Nephron progenitor cell (in vitro differentiated cells): ENCODE measurements at regions not wholly inside any gene's neighbourhood (a gene's known extent, or its start where the extent isn't known, plus 50 kb on each side); places are given as distances from the start of the nearest gene placed in this dataset.

Experiments used
- DNase-seq: peaks from one replicate; pipeline ENCODE4 v3.0.0; 2021
- H3K27ac Mint-ChIP-seq: 2 replicates; pipeline ENCODE4 v1.8.0; 2021; ENCODE audit warnings: mild to moderate bottlenecking, moderate library complexity, mixed read lengths
- H3K27me3 Mint-ChIP-seq: 2 replicates; pipeline ENCODE4 v1.8.0; 2021; ENCODE audit warnings: mild to moderate bottlenecking, low read depth, mixed read lengths; ENCODE audit not compliant: poor library complexity
- H3K36me3 Mint-ChIP-seq: 2 replicates; pipeline ENCODE4 v1.8.0; 2021; ENCODE audit warnings: low read depth, mixed read lengths
- H3K4me1 Mint-ChIP-seq: 2 replicates; pipeline ENCODE4 v1.8.0; 2021; ENCODE audit warnings: mixed read lengths
- H3K4me3 Mint-ChIP-seq: 2 replicates; pipeline ENCODE4 v1.8.0; 2021; ENCODE audit warnings: mild to moderate bottlenecking, moderate library complexity, mixed read lengths
- H3K9me3 Mint-ChIP-seq: 2 replicates; pipeline ENCODE4 v1.8.0; 2021; ENCODE audit warnings: mild to moderate bottlenecking, moderate library complexity, mixed read lengths
- CTCF ChIP-seq: fragments of 200-600 bp; sonication (generic); IDR thresholded peaks from 2 replicates; pipeline ENCODE4 v1.5.0; 2021; ENCODE audit warnings: antibody characterized with exemption

GRCh38 chr9:136597965-136598364 is 52.1 kb upstream of the NOTCH1 start:
- no peaks in the 10 kb centered on the region for H3K36me3 Mint-ChIP-seq
- no peak for DNase-seq
- peaks cover 61% of the 10 kb centered on the region for H3K4me1 Mint-ChIP-seq
- no peak overlapping the region for H3K27ac Mint-ChIP-seq
- no peak overlapping the region for H3K4me3 Mint-ChIP-seq
- H3K27me3 Mint-ChIP-seq, result peaks cover 6% of the 10 kb centered on the region
- TF ChIP-seq CTCF, result no peak
- no peaks in the 10 kb centered on the region for H3K9me3 Mint-ChIP-seq

DNA sequence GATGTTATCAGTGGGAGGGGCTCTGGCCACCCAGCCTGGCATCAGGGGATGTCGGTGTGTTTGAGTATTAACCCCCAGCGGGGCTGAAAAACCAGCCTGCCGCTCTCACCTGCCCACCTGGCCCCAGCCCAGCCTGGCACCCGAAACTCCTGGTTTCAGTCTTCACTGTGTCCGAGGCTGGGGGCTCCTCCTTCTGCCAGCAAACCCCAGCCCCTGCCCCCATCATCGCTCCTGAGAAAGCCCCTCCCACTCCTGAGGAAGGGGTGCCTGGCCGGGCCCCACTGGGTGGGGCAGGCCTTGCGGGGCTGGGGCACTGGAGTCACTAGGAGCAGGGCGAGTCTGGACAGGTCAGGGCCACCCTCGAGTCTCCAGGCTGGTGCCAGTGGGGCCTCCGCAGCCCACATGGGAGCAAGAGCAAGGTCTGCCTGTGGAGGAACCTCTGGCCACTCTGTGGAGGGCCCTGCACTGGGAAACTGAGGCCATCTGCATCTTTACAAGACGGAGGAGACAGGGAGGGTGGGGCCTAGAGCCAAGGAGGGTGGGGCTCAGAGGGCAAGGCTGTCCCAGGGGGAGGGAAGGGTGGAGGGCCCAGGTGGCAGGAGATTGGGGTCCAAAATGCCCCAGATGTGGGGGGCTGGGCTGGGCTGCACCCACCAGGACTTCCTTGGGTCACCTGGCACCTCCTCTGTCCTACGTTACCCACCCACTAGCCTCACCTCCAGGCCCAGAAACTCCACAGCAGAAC is 51.5 kb upstream of the NOTCH1 start:
- peaks cover 6% of the 10 kb centered on the region for H3K27me3 Mint-ChIP-seq
- no peak for TF ChIP-seq CTCF
- no peak overlapping the region for H3K4me3 Mint-ChIP-seq
- H3K27ac Mint-ChIP-seq, result no peak overlapping the region
- no peaks in the 10 kb centered on the region for H3K36me3 Mint-ChIP-seq
- no peaks in the 10 kb centered on the region for H3K9me3 Mint-ChIP-seq
- no peak for DNase-seq
- H3K4me1 Mint-ChIP-seq, result peaks cover 61% of the 10 kb centered on the region

GRCh38 chr9:136596630-136597031 is 50.8 kb upstream of the NOTCH1 start:
- no peak overlapping the region for H3K27ac Mint-ChIP-seq
- no peak for DNase-seq
- H3K9me3 Mint-ChIP-seq, result no peaks in the 10 kb centered on the region
- no peak overlapping the region for H3K4me3 Mint-ChIP-seq
- TF ChIP-seq CTCF, result no peak
- peaks cover 60% of the 10 kb centered on the region for H3K4me1 Mint-ChIP-seq
- H3K36me3 Mint-ChIP-seq, result no peaks in the 10 kb centered on the region
- H3K27me3 Mint-ChIP-seq, result peaks cover 2% of the 10 kb centered on the region

GRCh38 chr9:136596217-136596616 is 50.4 kb upstream of the NOTCH1 start:
- TF ChIP-seq CTCF, result no peak
- Mint-ChIP-seq H3K9me3 (no peaks in the 10 kb centered on the region), H3K36me3 (no peaks in the 10 kb centered on the region), H3K4me1 (peaks cover 63% of the 10 kb centered on the region), H3K4me3 (no peak overlapping the region), H3K27me3 (peaks cover 2% of the 10 kb centered on the region), H3K27ac (no peak overlapping the region)
- no peak for DNase-seq

- H3K9me3 Mint-ChIP-seq, result no peaks in the 10 kb centered on the region
- DNase-seq, result no peak
- H3K4me3 Mint-ChIP-seq, result no peak overlapping the region
- H3K4me1 Mint-ChIP-seq, result peaks cover 63% of the 10 kb centered on the region
- TF ChIP-seq CTCF, result no peak
- H3K27me3 Mint-ChIP-seq, result peaks cover under 1% of the 10 kb centered on the region
- no peaks in the 10 kb centered on the region for H3K36me3 Mint-ChIP-seq
- no peak overlapping the region for H3K27ac Mint-ChIP-seq
These were observed 49.7 kb upstream of the NOTCH1 start for GRCh38 chr9:136595245-136596153.
